CD14-positive monocyte (primary cell): ENCODE measurements at regions not wholly inside any gene's neighbourhood (a gene's known extent, or its start where the extent isn't known, plus 50 kb on each side); places are given as distances from the start of the nearest gene placed in this dataset.

Experiments
- DNase-seq, 3 donors: peaks; one replicate each; pipeline ENCODE4 v3.0.0-alpha.2; 2011 to 2022
- H2AFZ ChIP-seq: 2 replicates; pipeline ENCODE4 v1.6.0; 2012; ENCODE audit warnings: mild to moderate bottlenecking, low read depth, low read length, inconsistent platforms; ENCODE audit not compliant: insufficient read depth, poor library complexity, severe bottlenecking
- H3K27ac ChIP-seq, 2 donors: 1 replicate in 1 of 2; 2 replicates in 1 of 2; pipeline ENCODE4 v1.5.1; 2012 to 2013; ENCODE audit warnings: low read length in 2 of 2, control low read depth in 1 of 2, inconsistent platforms in 1 of 2, low read depth in 1 of 2, mild to moderate bottlenecking in 1 of 2
- H3K27me3 ChIP-seq, 2 donors: one replicate each; pipeline versions ENCODE4 v1.6.0 to v1.6.1; 2011 to 2013; ENCODE audit warnings: low read length in 2 of 2; ENCODE audit not compliant: control insufficient read depth in 2 of 2, insufficient read depth in 2 of 2
- H3K36me3 ChIP-seq, 2 donors: replicated peaks in 1 of 2; 1 replicate in 1 of 2; 2 replicates in 1 of 2; pipeline versions ENCODE4 v1.5.1 to v1.6.1; 2012 to 2013; ENCODE audit warnings: low read length in 2 of 2, control low read depth in 1 of 2, inconsistent platforms in 1 of 2, mild to moderate bottlenecking in 1 of 2; ENCODE audit not compliant: insufficient read depth in 2 of 2, control insufficient read depth in 1 of 2
- H3K4me1 ChIP-seq, 2 donors: 1 replicate in 1 of 2; 2 replicates in 1 of 2; pipeline versions ENCODE4 v1.5.1 to v1.6.1; 2012 to 2013; ENCODE audit warnings: low read length in 2 of 2, control low read depth in 1 of 2, inconsistent platforms in 1 of 2, mild to moderate bottlenecking in 1 of 2, moderate library complexity in 1 of 2; ENCODE audit not compliant: insufficient read depth in 2 of 2, control insufficient read depth in 1 of 2
- H3K4me2 ChIP-seq: replicated peaks from 2 replicates; pipeline ENCODE3; 2012; ENCODE audit warnings: low read length, moderate library complexity, mild to moderate bottlenecking; ENCODE audit not compliant: poor library complexity, severe bottlenecking; ENCODE audit errors: extremely low read depth
- H3K4me3 ChIP-seq, 3 experiments: fragments of 200-600 bp in 1 of 3; sonication (generic) in 1 of 3; replicated peaks in 1 of 3; 1 replicate in 2 of 3; 2 replicates in 1 of 3; pipeline ENCODE4 v1.5.1; 2011 to 2013; ENCODE audit warnings: low read length in 3 of 3, mild to moderate bottlenecking in 3 of 3, control low read depth in 2 of 3, low read depth in 2 of 3, inconsistent platforms in 1 of 3, moderate library complexity in 1 of 3
- H3K79me2 ChIP-seq: 2 replicates; pipeline ENCODE4 v1.6.0; 2012; ENCODE audit warnings: mild to moderate bottlenecking, control low read depth, inconsistent platforms, low read length, moderate library complexity; ENCODE audit not compliant: insufficient read depth
- H3K9ac ChIP-seq: 2 replicates; pipeline ENCODE4 v1.6.0; 2017; ENCODE audit warnings: low read length, mild to moderate bottlenecking; ENCODE audit not compliant: insufficient read depth, poor library complexity, severe bottlenecking
- H3K9me3 ChIP-seq, 2 donors: replicated peaks in 1 of 2; 1 replicate in 1 of 2; 2 replicates in 1 of 2; pipeline versions ENCODE4 v1.5.1 to v1.6.1; 2012 to 2013; ENCODE audit warnings: low read length in 2 of 2, control low read depth in 1 of 2; ENCODE audit not compliant: control insufficient read depth in 1 of 2, insufficient read depth in 1 of 2
- H4K20me1 ChIP-seq: 2 replicates; pipeline ENCODE4 v1.6.0; 2012; ENCODE audit warnings: mild to moderate bottlenecking, low read length, control low read depth, moderate library complexity; ENCODE audit not compliant: insufficient read depth
- H3K27ac Mint-ChIP-seq, 7 donors: one replicate each; pipeline ENCODE4 v1.8.0; 2020; ENCODE audit warnings: mild to moderate bottlenecking in 7 of 7, mixed read lengths in 7 of 7, moderate library complexity in 6 of 7, inconsistent platforms in 2 of 7
- H3K27me3 Mint-ChIP-seq, 3 donors: one replicate each; pipeline ENCODE4 v1.8.0; 2021 to 2022; ENCODE audit warnings: low read depth in 3 of 3, mild to moderate bottlenecking in 3 of 3, mixed read lengths in 3 of 3, moderate library complexity in 3 of 3, inconsistent platforms in 1 of 3
- H3K36me3 Mint-ChIP-seq, 2 donors: one replicate each; pipeline ENCODE4 v1.8.0; 2020; ENCODE audit warnings: mixed read lengths in 2 of 2, inconsistent platforms in 1 of 2, mild to moderate bottlenecking in 1 of 2
- H3K4me1 Mint-ChIP-seq: one replicate; pipeline ENCODE4 v1.8.0; 2020; ENCODE audit warnings: mild to moderate bottlenecking, mixed read lengths
- H3K4me3 Mint-ChIP-seq, 2 donors: one replicate each; pipeline ENCODE4 v1.8.0; 2020; ENCODE audit warnings: mild to moderate bottlenecking in 2 of 2, mixed read lengths in 2 of 2, moderate library complexity in 1 of 2
- H3K9me3 Mint-ChIP-seq, 7 donors: one replicate each; pipeline ENCODE4 v1.8.0; 2020 to 2022; ENCODE audit warnings: mixed read lengths in 7 of 7, mild to moderate bottlenecking in 6 of 7, moderate library complexity in 6 of 7, inconsistent platforms in 2 of 7
- CTCF ChIP-seq: fragments of 200-600 bp; IDR thresholded peaks from one replicate; pipeline ENCODE4 v1.8.0; 2022; ENCODE audit warnings: antibody characterized with exemption, mild to moderate bottlenecking
- WGBS: methylation state at CpG from one replicate; pipeline ENCODE4 v1.1.5; 2013; ENCODE audit warnings: missing lambda C conversion rate; ENCODE audit not compliant: insufficient coverage; 5-methylcytosine and 5-hydroxymethylcytosine counted together
- intact Hi-C, 2 donors: fragments of 100-400 bp; cut with micrococcal nuclease; formaldehyde crosslinking; loops; one replicate each; pipeline versions ENCODE4 v1.15.0 to v1.15.1; 2023

GRCh38 chr6:33875141-33875581 is 71.4 kb upstream of the MLN start:
- WGBS = 85% methylated on average over 3 of the region's 6 CpGs
- no peak overlapping the region for H3K9ac ChIP-seq
- no peaks in the 10 kb centered on the region for H3K4me1 ChIP-seq
- Mint-ChIP-seq H3K4me3 (no peak overlapping the region), H3K27ac (no peak overlapping the region), H3K4me1 (no peaks in the 10 kb centered on the region), H3K9me3 (peaks cover 0 to under 1% (median 0%) of the 10 kb centered on the region in 7 donors), H3K36me3 (no peaks in the 10 kb centered on the region), H3K27me3 (peaks cover 7 to 8% (median 7%) of the 10 kb centered on the region in 3 donors)
- intact Hi-C loops = no loop called here
- no peak overlapping the region for H3K4me2 ChIP-seq
- no peaks in the 10 kb centered on the region for H4K20me1 ChIP-seq
- no peaks in the 10 kb centered on the region for H3K27me3 ChIP-seq
- H3K27ac ChIP-seq = no peak overlapping the region
- no peak for TF ChIP-seq CTCF
- H3K9me3 ChIP-seq = no peaks in the 10 kb centered on the region
- no peak overlapping the region for H3K4me3 ChIP-seq
- no peaks in the 10 kb centered on the region for H3K79me2 ChIP-seq
- no peak overlapping the region for H2AFZ ChIP-seq
- no peaks in the 10 kb centered on the region for H3K36me3 ChIP-seq
- no peak for DNase-seq

DNA sequence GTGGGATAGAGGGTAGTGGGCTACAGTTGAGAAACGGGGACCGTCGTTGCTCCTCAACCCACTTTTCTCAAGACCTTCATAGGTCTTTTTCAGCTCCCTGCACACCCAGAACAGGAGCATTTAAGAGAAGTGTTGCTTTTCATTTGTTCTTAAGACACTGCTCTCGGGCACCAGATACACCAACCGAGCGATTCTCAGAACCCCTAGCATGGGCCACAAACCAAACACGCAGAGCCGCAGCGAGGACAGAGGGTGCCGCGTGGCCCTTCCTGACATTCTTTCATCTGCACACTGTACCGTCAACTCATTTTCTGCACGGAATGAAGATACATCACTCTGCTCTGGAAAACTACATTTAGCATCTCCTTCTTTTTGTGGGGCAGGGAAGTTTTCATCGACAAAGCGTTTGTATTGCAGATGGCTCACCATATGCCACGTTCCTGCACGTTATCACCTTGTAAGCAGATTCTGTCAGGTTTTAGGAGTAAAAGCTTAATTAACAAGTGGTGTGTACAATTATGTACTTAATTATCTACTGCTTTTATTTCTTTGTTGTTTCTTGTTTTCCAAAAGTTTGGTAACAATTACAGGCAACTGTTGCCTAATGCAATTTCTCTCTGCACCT is 70.4 kb upstream of the MLN start:
- Mint-ChIP-seq H3K4me3 (no peak overlapping the region), H3K27me3 (peaks cover 5 to 9% (median 7%) of the 10 kb centered on the region in 3 donors)

More for the DNA sequence above, 70.4 kb upstream of the MLN start:
- H3K4me3 ChIP-seq = no peak overlapping the region
- H3K79me2 ChIP-seq = no peaks in the 10 kb centered on the region
- Mint-ChIP-seq H3K4me1 (no peaks in the 10 kb centered on the region), H3K27ac (no peak overlapping the region), H3K9me3 (peaks cover 0 to 2% (median 0%) of the 10 kb centered on the region in 7 donors), H3K36me3 (no peaks in the 10 kb centered on the region)
- H3K9me3 ChIP-seq = no peaks in the 10 kb centered on the region
- H3K9ac ChIP-seq = no peak overlapping the region
- no peak overlapping the region for H3K4me2 ChIP-seq
- H2AFZ ChIP-seq = no peak overlapping the region
- no peaks in the 10 kb centered on the region for H3K27me3 ChIP-seq
- no peak for TF ChIP-seq CTCF
- DNase-seq = no peak
- H3K27ac ChIP-seq = no peak overlapping the region
- no peaks in the 10 kb centered on the region for H4K20me1 ChIP-seq
- no peaks in the 10 kb centered on the region for H3K4me1 ChIP-seq
- intact Hi-C loops = no loop called here
- WGBS = 100% methylated on average over 3 of the region's 17 CpGs
- H3K36me3 ChIP-seq = no peaks in the 10 kb centered on the region
